ENCODE measurements at regions not wholly inside any gene's neighbourhood (a gene's known extent, or its start where the extent isn't known, plus 50 kb on each side); places are given as distances from the start of the nearest gene placed in this dataset.

DNA sequence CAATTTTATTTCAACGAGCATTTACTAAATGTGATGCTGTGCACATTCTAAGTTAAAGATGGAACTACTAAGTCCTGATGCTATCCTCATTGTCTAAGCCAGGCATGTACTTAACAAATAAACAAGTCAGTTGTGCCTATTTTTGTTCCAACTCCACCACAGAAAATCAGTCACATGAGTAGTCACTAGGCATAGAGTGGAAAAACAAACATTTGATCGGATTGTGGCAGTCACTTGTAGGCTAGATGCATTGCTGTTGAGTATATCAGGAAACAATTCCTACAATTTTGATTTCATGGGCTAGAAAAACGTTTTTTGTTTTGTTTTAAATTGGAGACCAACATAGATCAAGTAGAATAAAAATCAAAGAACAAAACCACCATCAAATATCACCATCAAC is 177.6 kb upstream of the SLC25A13 start:
- no peak for TF ChIP-seq POLR2AphosphoS5 (IDR thresholded peaks at IDR 0.05; ENCODE audit: insufficient read depth, low read depth, low read length)
- TF ChIP-seq, protein P1, sequence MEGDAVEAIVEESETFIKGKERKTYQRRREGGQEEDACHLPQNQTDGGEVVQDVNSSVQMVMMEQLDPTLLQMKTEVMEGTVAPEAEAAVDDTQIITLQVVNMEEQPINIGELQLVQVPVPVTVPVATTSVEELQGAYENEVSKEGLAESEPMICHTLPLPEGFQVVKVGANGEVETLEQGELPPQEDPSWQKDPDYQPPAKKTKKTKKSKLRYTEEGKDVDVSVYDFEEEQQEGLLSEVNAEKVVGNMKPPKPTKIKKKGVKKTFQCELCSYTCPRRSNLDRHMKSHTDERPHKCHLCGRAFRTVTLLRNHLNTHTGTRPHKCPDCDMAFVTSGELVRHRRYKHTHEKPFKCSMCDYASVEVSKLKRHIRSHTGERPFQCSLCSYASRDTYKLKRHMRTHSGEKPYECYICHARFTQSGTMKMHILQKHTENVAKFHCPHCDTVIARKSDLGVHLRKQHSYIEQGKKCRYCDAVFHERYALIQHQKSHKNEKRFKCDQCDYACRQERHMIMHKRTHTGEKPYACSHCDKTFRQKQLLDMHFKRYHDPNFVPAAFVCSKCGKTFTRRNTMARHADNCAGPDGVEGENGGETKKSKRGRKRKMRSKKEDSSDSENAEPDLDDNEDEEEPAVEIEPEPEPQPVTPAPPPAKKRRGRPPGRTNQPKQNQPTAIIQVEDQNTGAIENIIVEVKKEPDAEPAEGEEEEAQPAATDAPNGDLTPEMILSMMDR (IDR thresholded peaks at IDR 0.05; ENCODE audit: extremely low read depth in 1 of 2, insufficient read depth in 1 of 2, low read depth in 1 of 2, low read length in 2 of 2): no peak
